ENCODE measurements at regions not wholly inside any gene's neighbourhood (a gene's known extent, or its start where the extent isn't known, plus 50 kb on each side); places are given as distances from the start of the nearest gene placed in this dataset.
"Not testable (repeated sequence)": the region's sequence is repeated elsewhere in the genome, so short reads cannot be mapped to it uniquely, and the experiment has no call there.

DNA sequence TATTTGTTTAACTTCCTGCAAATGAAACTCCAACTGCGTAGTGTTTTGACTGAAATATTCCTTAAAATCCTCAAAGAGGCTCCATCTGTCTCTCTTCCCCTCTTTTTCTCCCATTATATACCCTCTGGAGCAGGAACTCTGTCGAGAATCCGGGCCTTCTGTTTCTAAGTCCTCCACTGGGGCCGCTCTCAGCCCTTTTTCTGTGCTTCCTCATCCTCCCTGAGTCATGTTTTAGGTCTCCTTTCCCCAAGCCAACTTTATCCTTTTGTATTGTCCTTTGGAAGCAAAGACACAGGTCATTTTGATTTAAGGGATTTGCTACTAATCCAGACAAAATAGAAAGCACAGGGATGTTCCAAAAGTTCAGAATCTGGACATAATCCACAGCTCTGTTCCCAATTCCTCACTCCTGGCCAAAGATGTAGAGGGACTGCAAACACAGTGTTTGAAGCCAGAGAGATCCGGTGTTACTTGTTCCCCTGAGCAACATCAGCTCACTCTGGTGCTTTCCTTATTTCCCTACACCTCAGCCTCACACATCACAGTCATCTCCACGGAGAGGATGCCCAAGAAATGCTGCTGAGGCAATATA is 131.0 kb upstream of the KLF3 start:
- no peaks in the 10 kb centered on the region for H3K27me3 ChIP-seq
- H3K36me3 ChIP-seq: no peaks in the 10 kb centered on the region
- no peak for TF ChIP-seq POLR2AphosphoS5 (IDR thresholded peaks at IDR 0.05)
- no peak for TF ChIP-seq EP300 (IDR thresholded peaks at IDR 0.05)
- TF ChIP-seq, protein P1, sequence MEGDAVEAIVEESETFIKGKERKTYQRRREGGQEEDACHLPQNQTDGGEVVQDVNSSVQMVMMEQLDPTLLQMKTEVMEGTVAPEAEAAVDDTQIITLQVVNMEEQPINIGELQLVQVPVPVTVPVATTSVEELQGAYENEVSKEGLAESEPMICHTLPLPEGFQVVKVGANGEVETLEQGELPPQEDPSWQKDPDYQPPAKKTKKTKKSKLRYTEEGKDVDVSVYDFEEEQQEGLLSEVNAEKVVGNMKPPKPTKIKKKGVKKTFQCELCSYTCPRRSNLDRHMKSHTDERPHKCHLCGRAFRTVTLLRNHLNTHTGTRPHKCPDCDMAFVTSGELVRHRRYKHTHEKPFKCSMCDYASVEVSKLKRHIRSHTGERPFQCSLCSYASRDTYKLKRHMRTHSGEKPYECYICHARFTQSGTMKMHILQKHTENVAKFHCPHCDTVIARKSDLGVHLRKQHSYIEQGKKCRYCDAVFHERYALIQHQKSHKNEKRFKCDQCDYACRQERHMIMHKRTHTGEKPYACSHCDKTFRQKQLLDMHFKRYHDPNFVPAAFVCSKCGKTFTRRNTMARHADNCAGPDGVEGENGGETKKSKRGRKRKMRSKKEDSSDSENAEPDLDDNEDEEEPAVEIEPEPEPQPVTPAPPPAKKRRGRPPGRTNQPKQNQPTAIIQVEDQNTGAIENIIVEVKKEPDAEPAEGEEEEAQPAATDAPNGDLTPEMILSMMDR (IDR thresholded peaks at IDR 0.05): no peak
- TF ChIP-seq POLR2A (IDR thresholded peaks at IDR 0.05): no peak
- no peak overlapping the region for H3K4me3 ChIP-seq
- ATAC-seq: peak; percentile 26
- H3K9me3 ChIP-seq: no peaks in the 10 kb centered on the region
- WGBS, 2 donors (ENCODE audit: low coverage in 1 of 2): 37 to 44% methylated on average over 4 to 6 of the region's 6 CpGs
- peak overlapping the region in 3 of 4 donors; percentile 22 to 50 (median 24) for H3K27ac ChIP-seq
- H3K4me1 ChIP-seq: peaks cover 0 to 32% (median 8%) of the 10 kb centered on the region in 3 donors

DNA sequence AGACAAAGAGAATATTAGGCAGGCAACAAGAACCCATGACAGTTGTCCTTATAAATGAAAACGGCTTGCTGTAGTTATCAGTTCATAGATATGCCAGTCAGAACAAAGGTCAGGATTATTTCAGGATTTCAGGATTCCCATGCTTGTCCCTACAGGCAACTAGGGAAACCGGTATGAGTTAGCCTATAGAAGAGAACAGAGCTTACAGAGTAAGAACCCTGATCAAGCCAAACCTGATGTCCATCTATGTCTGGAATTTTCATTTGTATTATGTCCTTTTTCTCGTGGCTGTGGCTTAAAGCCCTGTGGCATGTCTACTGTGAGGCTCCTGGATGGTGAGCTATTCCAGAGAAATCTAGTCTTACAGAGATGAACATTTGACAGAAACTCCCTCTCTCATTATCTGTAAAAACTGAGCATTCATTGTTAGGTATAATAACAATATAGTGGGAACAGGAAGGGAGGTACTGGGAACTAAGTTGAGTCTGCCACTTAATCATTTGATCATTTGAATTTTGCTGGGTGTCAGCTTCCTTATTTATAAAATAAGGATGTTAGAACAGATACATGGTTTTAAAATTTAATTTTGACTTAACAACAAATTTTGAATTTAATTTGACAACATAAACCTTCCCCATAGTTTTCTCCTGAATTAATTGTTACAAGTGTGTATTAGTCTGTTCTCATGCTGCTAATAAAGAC is 129.5 kb upstream of the KLF3 start:
- 67 to 72% methylated on average over 3 of the region's 3 CpGs for WGBS, 2 donors (ENCODE audit: low coverage in 1 of 2)
- Histone ChIP-seq H3K27ac (no peak overlapping the region), H3K27me3 (no peaks in the 10 kb centered on the region), H3K4me1 (peaks cover 0 to 34% (median 8%) of the 10 kb centered on the region in 3 donors), H3K4me3 (no peak overlapping the region), H3K36me3 (no peaks in the 10 kb centered on the region), H3K9me3 (no peaks in the 10 kb centered on the region)
- TF ChIP-seq EP300 (IDR thresholded peaks at IDR 0.05) (no peak), POLR2AphosphoS5 (IDR thresholded peaks at IDR 0.05) (no peak), POLR2A (IDR thresholded peaks at IDR 0.05) (no peak)
- TF ChIP-seq, protein P1 (IDR thresholded peaks at IDR 0.05): no peak
- ATAC-seq: no peak

DNA sequence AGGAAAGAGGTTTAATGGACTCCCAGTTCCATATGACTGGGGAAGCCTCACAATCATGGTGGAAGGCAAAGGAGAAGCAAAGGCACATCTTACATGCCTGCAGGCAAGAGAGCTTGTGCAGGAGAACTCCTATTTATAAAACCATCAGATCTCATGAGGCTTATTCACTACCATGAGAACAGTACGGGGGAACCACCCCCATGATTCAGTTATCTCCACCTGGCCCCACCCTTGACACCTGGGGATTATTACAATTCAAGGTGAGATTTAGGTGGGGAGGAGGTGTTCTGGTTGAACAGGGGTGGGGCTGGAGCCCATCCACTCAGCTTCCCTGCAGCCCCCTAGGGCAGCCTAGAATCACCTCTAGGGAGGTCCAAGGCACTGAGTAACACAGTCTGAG is 128.9 kb upstream of the KLF3 start:
- H3K4me1 ChIP-seq: peaks cover 0 to 34% (median 8%) of the 10 kb centered on the region in 3 donors
- not testable (repeated sequence) for ATAC-seq, H3K27ac ChIP-seq, H3K9me3 ChIP-seq, H3K36me3 ChIP-seq, H3K4me3 ChIP-seq, H3K27me3 ChIP-seq
- WGBS, 2 donors (ENCODE audit: low coverage in 1 of 2): 100% methylated on average over 1 of the region's 1 CpG

DNA sequence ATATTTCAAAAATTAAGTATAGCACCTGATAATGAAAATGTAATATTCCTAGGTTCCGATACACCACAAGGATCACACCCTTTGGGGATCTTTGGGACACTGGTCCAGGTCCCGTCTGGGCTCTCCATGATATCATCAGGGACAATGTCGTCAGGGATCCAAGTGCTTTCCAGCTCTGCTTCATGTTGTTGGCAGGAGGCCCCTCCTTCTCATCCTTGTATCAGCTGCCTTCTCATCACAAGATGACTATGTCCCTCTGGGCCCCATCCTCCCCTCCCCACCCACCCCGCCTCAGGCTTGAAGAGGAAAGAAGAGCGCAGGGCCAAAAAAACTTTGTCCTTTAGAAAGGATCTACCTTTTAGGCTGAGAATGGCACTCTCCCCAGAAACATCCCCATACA is 128.3 kb upstream of the KLF3 start:
- Histone ChIP-seq H3K27me3 (no peaks in the 10 kb centered on the region), H3K4me3 (no peak overlapping the region), H3K27ac (no peak overlapping the region), H3K36me3 (no peaks in the 10 kb centered on the region), H3K9me3 (no peaks in the 10 kb centered on the region), H3K4me1 (peaks cover 0 to 34% (median 8%) of the 10 kb centered on the region in 3 donors)
- 57 to 76% methylated on average over 3 of the region's 5 CpGs for WGBS, 2 donors (ENCODE audit: low coverage in 1 of 2)
- no peak for TF ChIP-seq POLR2AphosphoS5 (IDR thresholded peaks at IDR 0.05)
- TF ChIP-seq EP300 (IDR thresholded peaks at IDR 0.05): no peak
- TF ChIP-seq, protein P1 (IDR thresholded peaks at IDR 0.05): no peak
- no peak for TF ChIP-seq POLR2A (IDR thresholded peaks at IDR 0.05)
- no peak for ATAC-seq

DNA sequence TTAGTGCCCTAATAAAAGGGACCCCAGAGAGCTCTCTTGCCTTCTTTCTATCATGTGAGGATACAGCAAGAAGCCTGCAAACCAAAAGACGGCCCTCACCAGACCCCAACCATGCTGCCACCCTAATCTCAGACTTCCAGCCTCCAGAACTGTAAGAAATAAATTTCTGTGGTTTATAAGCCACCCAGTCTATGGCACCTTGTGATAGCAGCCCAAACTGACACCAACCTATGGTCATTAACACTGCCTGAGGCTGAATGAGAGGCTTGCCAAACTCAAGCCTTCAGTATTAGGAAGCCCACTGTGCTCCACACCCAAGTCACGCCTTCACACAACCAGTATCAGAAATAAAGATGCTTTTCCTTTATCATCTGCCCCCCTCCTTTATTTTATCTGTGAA is 127.3 kb upstream of the KLF3 start:
- no peak for ATAC-seq
- TF ChIP-seq, protein P1 (IDR thresholded peaks at IDR 0.05): no peak
- TF ChIP-seq POLR2A (IDR thresholded peaks at IDR 0.05) (no peak), EP300 (IDR thresholded peaks at IDR 0.05) (no peak), POLR2AphosphoS5 (IDR thresholded peaks at IDR 0.05) (no peak)
- 83 to 96% methylated on average over 1 to 2 of the region's 2 CpGs for WGBS, 2 donors (ENCODE audit: low coverage in 1 of 2)
- peaks cover 0 to 27% (median 8%) of the 10 kb centered on the region in 3 donors for H3K4me1 ChIP-seq
- H3K36me3 ChIP-seq: no peaks in the 10 kb centered on the region
- H3K4me3 ChIP-seq: no peak overlapping the region
- H3K9me3 ChIP-seq: no peaks in the 10 kb centered on the region
- no peaks in the 10 kb centered on the region for H3K27me3 ChIP-seq
- peak overlapping the region in 2 of 4 donors; percentile 32 to 50 for H3K27ac ChIP-seq

Measured in gastroesophageal sphincter (tissue), 4 donors.